Left colon (tissue), 2 donors: ENCODE measurements at regions not wholly inside any gene's neighbourhood (a gene's known extent, or its start where the extent isn't known, plus 50 kb on each side); places are given as distances from the start of the nearest gene placed in this dataset.

Experiments used
- ATAC-seq: fragments of 200-7000 bp; cut with Tn5 transposase; one replicate; pipeline ENCODE4 v1.9.1; 2020; ENCODE audit warnings: mild to moderate bottlenecking, moderate library complexity
- DNase-seq, 2 donors: peaks; one replicate each; pipeline ENCODE4 v3.0.0-alpha.2; 2020
- intact Hi-C, 2 donors: fragments of 100-400 bp; cut with DNase I in 1 of 2; cut with micrococcal nuclease in 1 of 2; formaldehyde crosslinking; loops; one replicate each; pipeline versions ENCODE4 v1.11.2 to v1.14.0; 2022; cut with DNase I, micrococcal nuclease
- donor health status: DM: no; HTN: no; CAD: no.
- donor health status: DM: yes; HTN: yes; CAD: no.

- DNase-seq: no peak
- intact Hi-C loops: no loop called here
- ATAC-seq: no peak
Measured at GRCh38 chr12:92463171-92463570, 239.6 kb upstream of the PLEKHG7 start.

GRCh38 chr12:92462527-92462926 lies 240.3 kb upstream of the PLEKHG7 start:
- intact Hi-C loops: no loop called here

GRCh38 chr12:92462049-92462448 lies 240.7 kb upstream of the PLEKHG7 start:
- intact Hi-C loops: no loop called here
- ATAC-seq (peak; percentile 25), DNase-seq (no peak)

More at GRCh38 chr12:92462527-92462926, 240.3 kb upstream of the PLEKHG7 start:
- DNase-seq (no peak), ATAC-seq (no peak)

- intact Hi-C loops: no loop called here
- no peak for ATAC-seq
- no peak for DNase-seq
Measured at GRCh38 chr12:92459850-92460249, 242.9 kb upstream of the PLEKHG7 start.

- no peak for DNase-seq
Measured at GRCh38 chr12:92458996-92459395, 243.8 kb upstream of the PLEKHG7 start.

GRCh38 chr12:92457458-92458180 lies 245.2 kb upstream of the PLEKHG7 start:
- intact Hi-C loops: no loop called here
- ATAC-seq (no peak), DNase-seq (no peak)

More at GRCh38 chr12:92458996-92459395, 243.8 kb upstream of the PLEKHG7 start:
- ATAC-seq: no peak
- intact Hi-C loops: no loop called here

- intact Hi-C loops: no loop called here
- no peak for DNase-seq
Measured at GRCh38 chr12:92452763-92453162, 250.0 kb upstream of the PLEKHG7 start.

GRCh38 chr12:92446083-92446460 lies 256.7 kb upstream of the PLEKHG7 start:
- intact Hi-C loops: no loop called here
- DNase-seq: no peak
- ATAC-seq: peak; percentile 67

More at GRCh38 chr12:92452763-92453162, 250.0 kb upstream of the PLEKHG7 start:
- no peak for ATAC-seq

GRCh38 chr12:92445253-92446082 lies 257.3 kb upstream of the PLEKHG7 start:
- no peak for ATAC-seq
- DNase-seq: no peak
- intact Hi-C loops: no loop called here

- intact Hi-C loops: no loop called here
- ATAC-seq: no peak
- no peak for DNase-seq
Measured at GRCh38 chr12:92444763-92445162, 258.0 kb upstream of the PLEKHG7 start.

GRCh38 chr12:92442782-92443181 lies 260.0 kb upstream of the PLEKHG7 start:
- intact Hi-C loops: no loop called here
- ATAC-seq (no peak), DNase-seq (no peak)

- no peak for DNase-seq
- intact Hi-C loops: no loop called here
- ATAC-seq: no peak
Measured at GRCh38 chr12:92440072-92440471, 262.7 kb upstream of the PLEKHG7 start.

GRCh38 chr12:92439420-92439805 lies 263.4 kb upstream of the PLEKHG7 start:
- intact Hi-C loops: no loop called here
- no peak for ATAC-seq
- DNase-seq: no peak

- DNase-seq (no peak), ATAC-seq (no peak)
- intact Hi-C loops: no loop called here
Measured at GRCh38 chr12:92438641-92439419, 264.0 kb upstream of the PLEKHG7 start.

GRCh38 chr12:92437452-92437851 lies 265.3 kb upstream of the PLEKHG7 start:
- ATAC-seq (no peak), DNase-seq (no peak)
- intact Hi-C loops: no loop called here

GRCh38 chr12:92436856-92437255 lies 265.9 kb upstream of the PLEKHG7 start:
- no peak for ATAC-seq
- DNase-seq: no peak
- intact Hi-C loops: no loop called here

- ATAC-seq (no peak), DNase-seq (no peak)
- intact Hi-C loops: no loop called here
Measured at GRCh38 chr12:92434607-92435025, 268.2 kb upstream of the PLEKHG7 start.

GRCh38 chr12:92432724-92433441 lies 269.9 kb upstream of the PLEKHG7 start:
- ATAC-seq (no peak), DNase-seq (no peak)

GRCh38 chr12:92431146-92431545 lies 271.6 kb upstream of the PLEKHG7 start:
- no peak for ATAC-seq
- intact Hi-C loops: no loop called here
- peak in 1 of 2 donors; percentile 43 for DNase-seq

More at GRCh38 chr12:92432724-92433441, 269.9 kb upstream of the PLEKHG7 start:
- intact Hi-C loops: no loop called here
